ENCODE measurements at regions not wholly inside any gene's neighbourhood (a gene's known extent, or its start where the extent isn't known, plus 50 kb on each side); places are given as distances from the start of the nearest gene placed in this dataset.
A peak's percentile ranks its signal among the peaks of the same experiment; 100 is the strongest.

GRCh38 chr1:55500601-55501000, 285.4 kb upstream of the USP24 start:
- DNase-seq (ENCODE audit: low spot score): peak; percentile 55

- DNase-seq (ENCODE audit: low spot score): peak; percentile 56
These were observed 275.4 kb upstream of the USP24 start for GRCh38 chr1:55490547-55490946.

DNA sequence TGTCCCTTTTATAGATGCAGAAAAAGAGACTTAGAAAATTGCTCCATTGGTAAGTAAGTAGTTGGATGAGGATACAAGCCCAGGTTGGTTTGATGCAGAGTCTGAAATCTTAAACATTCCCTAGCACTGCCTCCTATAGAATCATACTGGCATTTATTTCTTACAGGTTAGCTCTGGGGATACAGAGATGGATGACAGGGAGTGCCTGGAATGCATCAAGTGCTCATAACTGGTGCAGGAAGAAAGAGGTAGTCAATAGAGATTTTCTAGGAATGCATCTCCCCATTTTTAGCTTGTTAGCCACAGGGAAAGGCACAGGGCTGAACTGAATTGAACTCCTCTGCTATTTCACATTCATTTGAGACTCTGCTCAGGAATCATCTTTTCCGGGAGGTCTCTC, 269.0 kb upstream of the USP24 start:
- DNase-seq (ENCODE audit: low spot score): no peak

- no peak for DNase-seq (ENCODE audit: low spot score)
These were observed 268.4 kb upstream of the USP24 start for GRCh38 chr1:55483523-55483922.

- peak; percentile 44 for DNase-seq (ENCODE audit: low spot score)
These were observed 266.5 kb upstream of the USP24 start for GRCh38 chr1:55481634-55482033.

- DNase-seq (ENCODE audit: low spot score): no peak
These were observed 265.0 kb upstream of the USP24 start for GRCh38 chr1:55480029-55480795.

DNA sequence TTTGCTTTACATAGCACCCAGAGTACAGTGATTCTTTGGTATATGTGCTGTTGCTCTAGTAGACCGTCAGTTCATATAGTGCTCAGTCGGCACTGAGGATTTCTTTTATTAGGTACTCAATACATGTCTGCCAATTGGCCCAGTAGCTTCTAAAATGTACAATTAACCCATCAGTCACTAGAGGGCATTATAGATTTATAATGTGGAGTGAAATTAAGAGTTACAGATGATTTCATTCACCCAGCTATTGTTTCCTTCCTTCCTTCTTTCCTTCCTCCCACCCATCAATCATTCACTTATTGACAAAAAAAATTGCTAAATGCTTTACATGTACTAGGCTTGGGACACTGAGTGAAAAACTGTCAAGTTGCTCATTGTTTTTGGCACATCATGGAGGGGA, 263.6 kb upstream of the USP24 start:
- DNase-seq (ENCODE audit: low spot score): no peak

DNA sequence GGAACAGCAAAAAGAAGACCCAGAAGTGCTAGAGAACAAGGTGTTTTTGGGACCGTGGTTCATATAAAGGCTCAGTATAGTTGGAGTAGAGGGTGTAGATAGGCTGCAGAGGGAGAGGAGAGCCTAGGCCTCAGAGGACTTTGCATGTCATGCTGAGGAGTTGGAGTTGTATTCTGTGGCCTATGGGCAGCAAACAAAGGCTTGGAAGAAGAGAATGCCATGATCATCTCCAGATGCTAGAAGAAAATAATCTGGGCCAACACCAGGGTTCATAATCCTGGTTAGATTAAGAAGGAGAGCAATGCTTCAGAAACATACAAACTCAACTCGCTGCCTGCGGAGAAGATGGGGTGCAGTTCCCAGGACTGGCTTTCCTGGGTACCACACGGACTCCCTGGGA, 262.8 kb upstream of the USP24 start:
- no peak for DNase-seq (ENCODE audit: low spot score)

DNA sequence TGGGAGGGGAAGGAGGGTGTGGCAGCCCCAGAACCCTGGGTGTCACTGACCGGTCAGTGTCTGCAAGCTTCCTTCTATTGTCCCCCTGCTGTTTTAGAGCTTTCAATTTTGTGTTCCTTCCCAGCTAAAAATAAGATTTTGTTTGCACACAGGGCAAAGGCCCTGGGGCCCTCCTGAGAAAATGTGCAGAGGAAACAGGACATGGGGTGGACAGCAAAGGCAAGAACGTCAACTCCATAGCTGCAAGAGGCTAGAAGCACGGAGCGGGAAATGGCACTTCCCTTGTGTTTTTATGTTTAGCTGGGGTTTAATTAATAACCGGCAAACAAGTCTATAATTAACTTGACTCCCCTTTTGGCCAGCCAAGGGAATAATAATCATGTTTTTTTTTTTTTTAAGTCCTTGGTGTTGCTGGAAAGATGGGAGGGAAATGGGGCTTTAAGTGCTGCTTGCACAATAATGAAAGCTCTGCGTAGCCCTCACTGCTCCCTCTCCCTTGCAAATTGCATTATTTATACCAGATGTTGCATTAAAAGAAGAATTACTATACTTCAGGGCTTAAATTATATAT, 261.4 kb upstream of the USP24 start:
- peak; percentile 15 for DNase-seq (ENCODE audit: low spot score)

GRCh38 chr1:55474168-55474786, 259.1 kb upstream of the USP24 start:
- DNase-seq (ENCODE audit: low spot score): peak; percentile 33

DNA sequence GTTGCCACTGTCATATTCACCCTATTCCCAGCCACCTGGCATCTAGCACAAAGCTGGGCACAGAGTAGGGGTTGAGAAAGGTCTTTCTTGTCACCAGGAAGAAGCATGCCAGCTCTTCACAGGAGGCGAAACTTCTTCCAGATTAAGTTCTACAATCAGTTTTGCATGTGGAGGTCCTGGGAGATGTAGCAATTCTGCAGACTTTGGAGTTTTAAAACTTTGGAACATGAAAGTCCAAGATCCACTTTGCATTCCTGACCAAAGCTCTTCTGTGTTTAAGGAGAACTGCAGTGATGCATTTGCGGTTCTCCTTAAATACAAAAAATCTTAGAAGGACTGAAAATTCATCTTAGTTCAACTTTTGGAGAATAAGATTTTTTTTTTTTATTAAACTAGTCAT, 258.5 kb upstream of the USP24 start:
- DNase-seq (ENCODE audit: low spot score): no peak

DNA sequence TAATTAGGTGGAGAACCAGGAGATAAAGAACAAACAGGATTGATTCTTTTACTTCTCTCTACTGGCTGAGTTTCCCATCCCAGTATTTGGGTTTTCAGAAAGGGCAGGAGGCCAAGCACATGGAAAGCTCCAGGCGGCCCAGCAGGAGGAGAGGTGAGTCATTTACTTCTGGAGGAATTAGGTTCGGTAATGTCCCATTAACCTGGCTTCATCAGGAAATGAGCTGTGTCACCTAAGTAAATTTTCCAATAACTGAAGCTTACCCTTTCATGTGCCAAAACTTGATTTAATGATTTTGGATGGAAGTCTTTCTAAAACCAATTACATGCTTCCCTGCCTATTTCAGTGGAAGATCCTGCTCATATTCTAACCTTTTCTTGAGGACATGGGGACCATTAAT, 257.6 kb upstream of the USP24 start:
- DNase-seq (ENCODE audit: low spot score): peak; percentile 39

DNA sequence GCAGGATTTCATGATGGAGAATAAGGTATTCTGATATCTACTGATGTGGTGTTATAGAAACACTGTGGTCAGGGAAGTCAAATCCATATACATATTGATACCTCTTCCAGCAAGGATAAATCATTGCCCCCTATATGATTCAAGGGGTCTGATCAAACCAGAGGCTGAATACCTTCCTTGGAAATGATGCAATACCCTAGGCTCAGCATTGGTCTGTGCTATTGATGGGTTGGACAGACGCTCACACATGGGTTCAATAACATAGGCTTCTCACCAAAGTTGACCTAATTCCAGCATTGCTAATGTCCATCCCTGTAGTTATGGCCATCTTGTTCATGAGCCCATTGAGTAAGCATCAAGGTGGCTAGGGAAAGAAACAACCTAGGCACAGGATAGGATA, 257.0 kb upstream of the USP24 start:
- no peak for DNase-seq (ENCODE audit: low spot score)

DNA sequence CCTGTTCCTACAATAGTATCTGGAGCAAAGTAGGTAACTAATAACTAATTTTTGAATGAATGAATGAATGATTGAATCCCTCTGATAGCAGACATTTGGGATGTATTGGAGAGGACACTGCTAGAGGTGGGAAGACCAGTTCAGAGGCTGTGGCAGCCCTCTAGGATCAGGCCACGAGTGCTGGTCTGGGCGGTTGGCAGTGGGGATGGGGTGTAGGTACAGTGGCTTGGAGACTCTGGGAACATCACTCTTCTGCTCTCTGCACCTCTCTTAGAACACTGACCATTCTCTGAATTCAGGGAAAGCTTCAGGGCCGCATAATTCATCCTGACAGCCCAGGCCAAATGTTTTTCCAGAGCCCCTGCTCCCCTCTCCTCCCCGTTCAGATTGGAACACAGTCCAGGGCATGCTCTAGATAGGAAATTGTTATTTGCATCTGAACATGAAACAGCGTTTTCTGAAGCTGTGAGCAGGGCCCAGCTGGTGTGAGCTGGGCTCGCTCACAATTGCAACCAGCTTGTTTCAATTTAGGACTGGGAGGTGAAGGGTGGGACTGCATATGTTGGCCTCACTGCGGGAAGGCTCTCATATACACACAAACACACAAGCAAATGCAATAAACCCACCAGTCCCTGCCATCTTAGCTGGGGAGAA, 253.1 kb upstream of the USP24 start:
- peak; percentile 31 for DNase-seq (ENCODE audit: low spot score)

DNA sequence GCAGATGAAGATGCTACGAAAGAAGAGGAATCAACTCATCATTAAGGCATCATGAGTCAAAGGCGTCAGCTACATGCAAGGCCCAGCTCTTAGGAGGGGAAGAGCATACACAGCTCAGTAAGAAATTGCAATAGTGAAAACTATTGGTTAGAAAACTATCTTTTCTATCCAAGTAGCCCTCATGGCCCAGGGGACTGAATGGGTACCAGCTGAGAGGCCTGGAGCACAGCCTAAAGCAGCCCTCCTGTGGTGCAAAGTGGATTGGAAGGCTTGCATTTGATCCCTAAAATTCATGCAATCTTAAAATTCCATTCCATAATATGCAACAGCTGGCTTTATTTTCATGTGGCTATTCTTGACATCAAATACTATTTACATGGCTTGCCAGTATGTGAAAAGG, 251.8 kb upstream of the USP24 start:
- peak; percentile 34 for DNase-seq (ENCODE audit: low spot score)

GRCh38 chr1:55466373-55466772, 251.2 kb upstream of the USP24 start:
- peak; percentile 54 for DNase-seq (ENCODE audit: low spot score)

- DNase-seq (ENCODE audit: low spot score): no peak
These were observed 249.4 kb upstream of the USP24 start for GRCh38 chr1:55464550-55464949.

DNA sequence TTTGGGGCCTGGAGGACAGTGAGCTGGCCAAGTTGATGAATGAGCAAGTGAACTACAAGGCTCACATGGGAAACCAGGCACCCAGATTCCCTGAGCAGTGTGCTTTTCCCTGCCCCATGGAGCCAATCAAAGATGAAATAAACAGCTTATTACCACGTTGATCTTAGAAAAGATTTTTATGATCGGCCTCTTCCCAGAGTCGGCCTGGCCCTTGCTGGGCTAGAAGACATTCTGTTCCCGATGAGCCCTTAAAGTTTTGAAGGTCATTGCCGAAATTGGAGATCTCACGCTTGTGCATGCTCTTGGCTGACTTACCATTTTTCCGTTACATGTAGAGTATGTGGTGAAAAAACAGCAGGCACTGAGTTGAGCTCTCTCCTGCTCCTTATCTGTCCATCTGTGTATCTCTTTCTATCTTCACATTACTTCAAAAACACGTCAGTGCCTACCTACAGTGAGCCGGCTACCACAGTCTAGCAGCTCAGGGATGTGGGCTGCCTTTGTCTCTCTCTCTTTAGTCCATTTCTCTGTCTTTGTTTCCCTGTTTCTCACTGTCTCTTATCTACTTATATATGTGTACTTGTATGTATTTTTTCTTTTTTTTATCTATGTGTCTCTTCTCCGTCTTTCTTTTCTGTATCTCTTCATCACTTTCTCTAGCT, 248.8 kb upstream of the USP24 start:
- DNase-seq (ENCODE audit: low spot score): no peak

- no peak for DNase-seq (ENCODE audit: low spot score)
These were observed 242.7 kb upstream of the USP24 start for GRCh38 chr1:55457874-55458273.

- DNase-seq (ENCODE audit: low spot score): no peak
These were observed 241.8 kb upstream of the USP24 start for GRCh38 chr1:55456971-55457370.

- no peak for DNase-seq (ENCODE audit: low spot score)
These were observed 233.1 kb upstream of the USP24 start for GRCh38 chr1:55448261-55448660.

GRCh38 chr1:55447488-55447887, 232.3 kb upstream of the USP24 start:
- DNase-seq (ENCODE audit: low spot score): no peak

- peak; percentile 59 for DNase-seq (ENCODE audit: low spot score)
These were observed 231.2 kb upstream of the USP24 start for GRCh38 chr1:55446351-55446750.

Measured in GM03348 (cell line).